Hepatic stellate cell (primary cell): ENCODE measurements at regions not wholly inside any gene's neighbourhood (a gene's known extent, or its start where the extent isn't known, plus 50 kb on each side); places are given as distances from the start of the nearest gene placed in this dataset.
"Not testable (repeated sequence)": the region's sequence is repeated elsewhere in the genome, so short reads cannot be mapped to it uniquely, and the experiment has no call there.

ENCODE experiments used
- DNase-seq: peaks from one replicate; pipeline ENCODE4 v3.0.0; 2011; ENCODE audit warnings: low spot score

GRCh38 chr5:34555699-34556508 lies 100.2 kb upstream of the RAI14 start:
- DNase-seq = no peak

- no peak for DNase-seq
Observed at GRCh38 chr5:34556509-34556782, 99.7 kb upstream of the RAI14 start.

- DNase-seq = not testable (repeated sequence)
Observed at GRCh38 chr5:34561581-34561980, 94.5 kb upstream of the RAI14 start.

- no peak for DNase-seq
Observed at GRCh38 chr5:34562791-34563190, 93.3 kb upstream of the RAI14 start.

DNA sequence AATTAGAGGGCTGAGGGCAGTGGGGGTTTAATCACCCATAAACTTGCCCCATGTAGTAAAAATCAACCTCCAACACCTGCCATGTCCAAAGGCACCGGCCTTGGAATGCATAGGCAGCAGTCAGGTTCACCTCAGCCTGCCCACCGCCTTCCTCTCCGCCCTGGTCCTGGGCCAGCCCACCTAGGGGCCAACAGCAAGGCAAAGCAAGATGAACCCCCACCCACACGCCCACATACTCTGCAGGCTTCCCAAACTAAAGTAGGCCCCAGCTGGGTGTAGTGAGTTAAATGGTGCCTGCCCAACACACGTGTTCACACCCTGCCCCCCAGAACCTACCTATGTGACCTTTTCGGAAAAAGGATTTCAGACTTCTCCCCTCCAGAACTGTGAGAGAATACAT lies 92.9 kb upstream of the RAI14 start:
- DNase-seq = no peak

DNA sequence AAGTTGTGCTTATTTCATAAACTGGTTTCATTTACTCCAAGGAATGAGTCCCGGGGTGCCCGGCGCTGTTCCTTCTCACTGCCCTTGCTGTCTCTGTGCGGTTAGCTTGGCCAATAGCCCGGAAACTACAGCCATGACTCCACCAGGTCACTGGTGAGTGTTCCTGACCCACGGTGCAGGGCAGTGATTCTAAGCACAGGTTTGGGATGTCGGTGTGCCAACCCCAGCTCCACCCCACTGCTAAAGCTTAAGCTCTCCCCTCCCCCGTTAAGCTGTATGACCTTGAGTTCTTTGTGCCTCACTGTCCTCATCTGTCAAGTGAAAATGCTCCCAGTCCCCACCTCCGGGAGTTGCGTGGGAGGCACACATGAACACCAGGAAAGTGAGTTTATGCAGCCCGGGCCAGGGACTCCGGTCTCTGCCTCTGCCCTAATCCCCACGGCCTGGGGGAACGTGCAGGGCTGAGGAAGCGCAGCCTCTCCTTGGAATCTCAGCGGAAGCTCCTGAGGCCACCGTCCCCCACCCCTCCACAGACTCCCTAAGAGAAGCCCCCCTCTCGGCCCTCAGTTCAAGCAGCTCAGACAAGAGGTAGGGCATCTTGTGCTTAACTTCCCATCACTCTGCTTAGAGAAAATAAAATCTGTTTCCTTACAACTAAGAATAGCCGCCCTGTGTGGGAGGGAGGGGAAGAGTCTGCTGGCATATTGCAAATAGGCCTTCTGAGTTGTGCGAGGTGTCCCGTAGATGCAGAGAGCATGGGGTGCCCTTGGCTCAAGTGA lies 92.0 kb upstream of the RAI14 start:
- DNase-seq = peak; percentile 79

DNA sequence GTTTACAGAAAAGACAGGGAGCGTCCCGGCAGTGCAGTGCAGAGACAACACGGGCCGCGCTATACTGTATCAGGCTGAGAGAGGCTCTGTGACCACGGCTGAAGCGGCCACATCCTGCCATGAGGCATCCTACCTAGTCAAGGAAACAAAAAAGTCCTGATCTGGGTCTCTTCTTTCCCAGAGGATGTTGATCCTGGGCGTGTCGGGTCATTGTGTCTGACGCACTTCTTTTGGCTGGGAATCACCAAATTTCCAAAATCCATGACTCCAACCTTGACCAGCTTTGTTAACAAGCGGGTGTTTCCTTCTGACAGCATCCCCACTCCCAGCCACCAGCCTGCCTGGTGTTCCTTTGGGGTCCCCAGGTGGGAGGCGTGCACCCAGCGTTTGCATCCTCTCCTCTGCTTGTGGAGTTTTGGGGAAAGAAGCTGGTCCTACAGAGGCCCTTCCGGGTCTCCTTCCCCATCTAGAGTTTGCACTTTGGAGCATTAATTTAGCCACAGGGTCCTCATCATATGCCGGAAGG lies 91.4 kb upstream of the RAI14 start:
- no peak for DNase-seq

DNA sequence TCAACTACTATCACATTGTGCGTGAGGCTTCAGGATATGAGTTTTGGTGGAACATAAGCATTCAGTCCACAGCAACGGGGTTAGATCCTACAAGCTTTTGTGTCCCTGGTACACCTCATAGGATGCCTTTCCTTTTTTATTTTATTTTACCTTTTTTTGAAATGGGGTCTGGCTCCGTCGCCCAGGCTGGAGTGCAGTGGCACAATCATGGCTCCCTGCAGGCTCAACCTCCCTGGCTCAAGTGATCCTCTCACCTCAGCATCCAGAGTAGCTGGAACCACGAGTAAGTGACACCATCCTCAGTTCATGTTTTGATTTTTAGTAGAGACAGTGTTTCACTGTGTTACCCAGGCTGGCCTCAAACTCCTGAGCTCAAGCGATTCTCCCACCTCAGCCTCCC lies 86.0 kb upstream of the RAI14 start:
- DNase-seq = no peak

DNA sequence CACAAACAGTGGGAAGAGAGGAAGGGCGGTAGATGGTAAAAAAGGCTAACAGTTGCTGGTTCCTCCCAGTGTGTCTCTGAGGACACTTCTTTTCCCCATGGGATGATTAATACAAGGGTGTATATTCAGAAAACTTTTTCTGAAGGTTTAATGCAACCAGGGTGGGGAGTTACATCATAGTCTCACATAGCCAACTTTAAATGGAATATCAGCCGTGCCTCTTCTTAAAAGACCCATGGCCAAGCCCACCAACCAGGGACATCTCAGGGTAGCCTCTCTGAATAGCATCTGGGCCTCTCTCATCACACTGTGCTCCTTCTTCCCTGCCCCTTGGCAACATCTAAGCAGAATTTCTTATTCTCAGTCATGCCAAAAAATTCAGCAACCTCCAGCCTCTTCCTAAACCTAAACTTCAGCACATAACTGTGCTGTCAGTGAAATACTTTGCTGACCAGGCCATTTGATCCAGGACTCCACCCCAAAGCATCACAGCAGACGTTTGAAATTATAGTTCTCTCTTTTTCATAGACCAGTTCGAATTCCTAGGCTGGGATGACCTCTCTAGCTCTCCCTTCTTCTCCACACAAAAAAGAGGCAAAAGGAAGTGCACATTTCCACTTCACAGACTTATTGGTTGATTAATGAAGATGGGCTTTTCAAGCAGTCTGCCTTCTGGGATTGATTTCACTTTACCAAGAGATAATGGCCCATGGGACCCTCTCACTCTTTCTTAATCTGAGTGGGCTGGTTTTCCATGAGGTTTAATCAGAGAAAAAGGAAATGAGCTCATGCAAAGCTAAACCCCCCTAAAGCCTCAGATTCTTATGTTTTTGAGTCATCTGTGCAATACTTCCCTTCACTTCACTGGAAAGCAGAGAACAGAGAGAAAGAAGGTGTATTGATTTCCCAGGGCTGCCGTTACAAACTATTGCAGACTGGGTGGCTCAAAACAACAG lies 85.1 kb upstream of the RAI14 start:
- peak; percentile 55 for DNase-seq

DNA sequence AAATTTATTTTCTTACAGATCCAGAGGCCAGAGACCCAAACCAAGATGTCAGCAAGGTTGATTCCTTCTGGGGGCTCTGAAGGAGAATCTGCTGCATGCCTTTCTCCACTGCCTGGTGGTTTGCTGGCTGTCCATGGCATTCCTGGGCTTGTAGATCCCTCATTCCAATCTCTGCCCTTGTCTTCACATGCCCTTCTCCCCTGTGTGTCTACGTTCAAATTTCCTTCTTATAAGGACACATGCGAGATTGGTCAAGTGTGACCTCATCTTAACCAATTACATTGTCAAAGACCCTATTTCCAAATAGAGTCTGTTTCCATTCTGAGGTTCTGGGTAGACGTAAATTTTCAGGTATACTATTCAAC lies 84.5 kb upstream of the RAI14 start:
- peak; percentile 24 for DNase-seq

DNA sequence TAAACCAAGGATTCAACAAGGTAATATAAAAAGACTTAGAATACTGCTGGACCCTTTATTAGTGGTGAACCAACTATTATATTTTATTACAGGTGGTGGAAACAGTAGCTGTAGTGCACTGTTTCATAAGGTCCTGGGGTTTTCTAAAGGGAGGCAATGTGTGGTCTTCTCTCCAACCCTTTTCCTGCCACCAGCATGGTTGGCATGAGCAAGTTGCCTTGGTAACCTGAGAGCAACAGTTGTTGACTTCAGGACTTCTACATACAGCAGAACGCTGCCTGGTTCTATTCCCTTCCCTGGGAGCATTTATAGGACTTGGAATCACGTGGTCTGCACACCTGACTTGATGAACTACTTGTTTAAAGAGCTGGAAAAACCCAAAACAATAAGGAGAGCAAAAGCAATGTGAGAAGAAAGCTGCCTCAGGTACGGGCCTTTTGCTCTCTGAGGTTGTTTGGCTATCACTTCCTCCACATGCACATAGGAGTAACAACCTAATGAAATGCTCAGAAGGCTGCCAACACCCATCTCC lies 81.1 kb upstream of the RAI14 start:
- no peak for DNase-seq

DNA sequence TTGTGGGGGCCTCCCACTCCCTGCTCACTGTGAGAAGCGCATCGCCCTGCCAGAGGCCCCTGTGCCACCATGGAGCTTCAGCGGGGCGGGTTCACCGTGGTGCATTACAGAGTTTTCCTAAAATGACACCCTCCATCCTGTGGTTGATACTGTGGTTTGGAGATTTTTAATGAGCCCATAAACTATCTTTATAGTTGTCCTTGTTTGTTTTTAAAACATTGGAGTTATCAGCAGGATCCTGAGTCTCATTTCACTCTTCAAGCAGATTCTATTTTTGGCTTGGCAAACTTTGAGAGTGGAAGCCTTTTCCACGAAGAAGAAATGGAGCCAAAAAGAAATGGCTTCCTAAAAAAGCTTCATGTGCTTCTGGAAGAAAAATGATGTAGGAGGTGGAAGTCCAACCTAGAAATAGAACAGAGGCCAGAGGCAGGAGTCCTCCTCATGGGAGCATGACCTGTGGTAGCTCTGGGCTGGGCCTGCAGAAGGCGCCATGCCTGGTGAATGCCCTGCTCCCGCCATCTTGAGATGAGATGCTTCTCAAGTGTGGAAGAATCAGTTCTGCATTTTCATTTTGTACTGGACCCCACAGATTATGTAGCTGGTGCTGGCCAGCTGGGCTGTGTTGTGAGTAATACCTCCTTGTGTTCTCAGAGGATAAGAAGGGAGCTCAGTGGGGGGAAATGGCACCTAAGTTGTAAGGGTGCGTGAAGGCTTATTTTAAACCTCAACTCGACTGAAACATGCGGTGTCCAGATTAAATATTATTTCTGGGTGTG lies 79.0 kb upstream of the RAI14 start:
- DNase-seq = no peak

- DNase-seq = no peak
Observed at GRCh38 chr5:34578962-34579361, 77.2 kb upstream of the RAI14 start.

- no peak for DNase-seq
Observed at GRCh38 chr5:34580983-34581382, 75.1 kb upstream of the RAI14 start.

GRCh38 chr5:34582371-34582770 lies 73.8 kb upstream of the RAI14 start:
- no peak for DNase-seq

DNA sequence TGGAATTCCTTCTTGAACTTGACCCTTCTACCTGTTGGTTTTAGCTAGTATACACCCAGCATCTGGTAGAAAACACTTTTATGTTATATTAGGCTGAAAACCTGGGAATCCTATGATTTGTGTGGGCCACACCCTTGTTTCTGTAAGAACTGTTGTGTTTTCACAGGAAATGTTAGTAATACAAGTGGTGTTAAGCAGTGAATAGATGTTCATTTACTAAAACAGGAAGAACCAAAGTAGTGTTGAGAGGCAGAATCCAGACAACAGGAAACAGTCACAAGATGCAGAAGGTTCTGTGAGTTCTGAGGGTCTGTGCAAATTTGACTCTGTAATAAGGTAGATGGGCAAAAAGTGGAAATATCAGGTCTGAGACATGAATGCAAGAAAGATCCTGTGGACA lies 73.0 kb upstream of the RAI14 start:
- DNase-seq = no peak

DNA sequence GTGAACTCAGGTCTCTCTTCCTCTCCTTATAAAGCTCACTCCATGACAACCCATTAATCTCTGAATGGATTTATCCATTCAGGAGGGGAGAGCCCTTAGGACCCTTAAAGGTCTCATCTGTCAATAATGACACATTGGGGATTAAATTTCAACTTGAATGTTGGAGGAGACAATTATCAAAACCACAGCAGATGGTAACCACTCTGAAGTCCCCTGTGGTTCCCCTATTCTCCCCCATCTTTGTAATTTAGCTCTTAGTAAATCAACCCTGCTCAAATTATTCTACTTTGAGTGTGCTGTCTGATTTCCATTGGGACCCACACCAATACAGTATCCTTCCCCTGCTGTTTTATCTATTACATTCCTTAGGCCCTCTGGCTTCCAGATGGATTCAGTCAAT lies 72.0 kb upstream of the RAI14 start:
- no peak for DNase-seq

- peak; percentile 25 for DNase-seq
Observed at GRCh38 chr5:34585601-34586104, 70.5 kb upstream of the RAI14 start.

- DNase-seq = peak; percentile 64
Observed at GRCh38 chr5:34586117-34586885, 69.8 kb upstream of the RAI14 start.
